Endothelial cell of umbilical vein (primary cell): ENCODE measurements at regions not wholly inside any gene's neighbourhood (a gene's known extent, or its start where the extent isn't known, plus 50 kb on each side); places are given as distances from the start of the nearest gene placed in this dataset.

Experiments used
- EZH2 ChIP-seq: IDR thresholded peaks from 2 replicates; pipeline ENCODE4 v1.6.1; 2012; ENCODE audit warnings: borderline replicate concordance, low read depth, mild to moderate bottlenecking, moderate library complexity, low read length, inconsistent platforms; ENCODE audit not compliant: severe bottlenecking
- JUN ChIP-seq: IDR thresholded peaks from 2 replicates; pipeline ENCODE4 v1.6.1; 2011; ENCODE audit warnings: borderline replicate concordance, low read depth; ENCODE audit not compliant: insufficient read length, insufficient read depth
- MYC ChIP-seq: IDR thresholded peaks from one replicate; pipeline ENCODE4 v1.6.1; 2011; ENCODE audit warnings: mild to moderate bottlenecking, low read depth, low read length
- POLR2A ChIP-seq: IDR thresholded peaks from 2 replicates; pipeline ENCODE4 v1.6.1; 2012; ENCODE audit warnings: low read depth, mild to moderate bottlenecking, control low read depth, low read length
- POLR2AphosphoS5 ChIP-seq: IDR thresholded peaks from 2 replicates; pipeline ENCODE4 v1.6.1; 2012; ENCODE audit warnings: low read depth, mild to moderate bottlenecking, control low read depth, low read length, moderate library complexity; ENCODE audit not compliant: insufficient read depth
- TF ChIP-seq, protein P1 (sequence below): IDR thresholded peaks from 2 replicates; pipeline ENCODE4 v1.6.1; 2011; ENCODE audit not compliant: insufficient read depth, insufficient read length
- TF ChIP-seq, protein P2 (sequence below), 2 donors: IDR thresholded peaks; 1 replicate in 1 of 2; 2 replicates in 1 of 2; pipeline ENCODE4 v1.5.1; 2011; ENCODE audit warnings: low read length in 2 of 2, mild to moderate bottlenecking in 2 of 2, moderate library complexity in 2 of 2, control low read depth in 1 of 2, inconsistent platforms in 1 of 2, low read depth in 1 of 2; ENCODE audit not compliant: insufficient read depth in 1 of 2; ENCODE audit errors: extremely low read depth in 1 of 2

DNA sequence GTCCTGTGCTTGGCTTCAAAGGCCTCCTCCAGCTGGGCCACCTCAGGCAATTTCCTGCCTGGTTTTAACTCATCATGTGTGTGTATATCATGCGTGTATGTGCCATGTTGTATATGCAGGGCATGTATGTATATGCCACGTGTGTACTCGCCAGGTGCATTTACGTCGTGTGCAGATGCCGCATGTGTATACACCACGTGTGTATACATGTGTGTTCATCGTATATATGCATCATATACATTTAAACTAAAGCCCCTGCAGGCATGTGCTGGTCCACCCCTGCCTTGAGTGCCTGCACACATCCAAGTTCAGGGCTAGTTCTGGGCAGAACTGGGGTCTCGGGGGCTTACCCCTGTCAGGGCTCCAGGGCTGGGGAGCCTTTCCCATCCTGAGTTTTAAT is 54.0 kb upstream of the SMOC2 start:
- TF ChIP-seq MYC (no peak), EZH2 (no peak), POLR2A (no peak), JUN (no peak), POLR2AphosphoS5 (no peak)
- TF ChIP-seq, protein P1, sequence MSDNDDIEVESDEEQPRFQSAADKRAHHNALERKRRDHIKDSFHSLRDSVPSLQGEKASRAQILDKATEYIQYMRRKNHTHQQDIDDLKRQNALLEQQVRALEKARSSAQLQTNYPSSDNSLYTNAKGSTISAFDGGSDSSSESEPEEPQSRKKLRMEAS = no peak
- TF ChIP-seq, protein P2, sequence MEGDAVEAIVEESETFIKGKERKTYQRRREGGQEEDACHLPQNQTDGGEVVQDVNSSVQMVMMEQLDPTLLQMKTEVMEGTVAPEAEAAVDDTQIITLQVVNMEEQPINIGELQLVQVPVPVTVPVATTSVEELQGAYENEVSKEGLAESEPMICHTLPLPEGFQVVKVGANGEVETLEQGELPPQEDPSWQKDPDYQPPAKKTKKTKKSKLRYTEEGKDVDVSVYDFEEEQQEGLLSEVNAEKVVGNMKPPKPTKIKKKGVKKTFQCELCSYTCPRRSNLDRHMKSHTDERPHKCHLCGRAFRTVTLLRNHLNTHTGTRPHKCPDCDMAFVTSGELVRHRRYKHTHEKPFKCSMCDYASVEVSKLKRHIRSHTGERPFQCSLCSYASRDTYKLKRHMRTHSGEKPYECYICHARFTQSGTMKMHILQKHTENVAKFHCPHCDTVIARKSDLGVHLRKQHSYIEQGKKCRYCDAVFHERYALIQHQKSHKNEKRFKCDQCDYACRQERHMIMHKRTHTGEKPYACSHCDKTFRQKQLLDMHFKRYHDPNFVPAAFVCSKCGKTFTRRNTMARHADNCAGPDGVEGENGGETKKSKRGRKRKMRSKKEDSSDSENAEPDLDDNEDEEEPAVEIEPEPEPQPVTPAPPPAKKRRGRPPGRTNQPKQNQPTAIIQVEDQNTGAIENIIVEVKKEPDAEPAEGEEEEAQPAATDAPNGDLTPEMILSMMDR (IDR thresholded peaks at IDR 0.05; ENCODE audit: extremely low read depth in 1 of 2, insufficient read depth in 1 of 2, low read depth in 1 of 2, low read length in 2 of 2) = no peak
